GM19467 (cell line): ENCODE measurements at regions not wholly inside any gene's neighbourhood (a gene's known extent, or its start where the extent isn't known, plus 50 kb on each side); places are given as distances from the start of the nearest gene placed in this dataset.

Source experiments
- ATAC-seq: cut with Tn5 transposase; IDR thresholded peaks from one replicate; pipeline ENCODE4 v1.9.1; 2021; ENCODE audit warnings: mild to moderate bottlenecking, moderate library complexity; ENCODE audit not compliant: unreplicated experiment

GRCh38 chr6:4591218-4591617 is 185.0 kb upstream of the CDYL start:
- no peak for ATAC-seq

- ATAC-seq: no peak
Measured at GRCh38 chr6:4589295-4589694, 186.9 kb upstream of the CDYL start.

GRCh38 chr6:4588581-4588980 is 187.6 kb upstream of the CDYL start:
- ATAC-seq: no peak

- ATAC-seq: no peak
Measured at GRCh38 chr6:4588163-4588562, 188.0 kb upstream of the CDYL start.

GRCh38 chr6:4587171-4587570 is 189.0 kb upstream of the CDYL start:
- no peak for ATAC-seq

- no peak for ATAC-seq
Measured at GRCh38 chr6:4586469-4586859, 189.7 kb upstream of the CDYL start.

GRCh38 chr6:4585682-4586468 is 190.3 kb upstream of the CDYL start:
- no peak for ATAC-seq

GRCh38 chr6:4584801-4585200 is 191.4 kb upstream of the CDYL start:
- no peak for ATAC-seq

- no peak for ATAC-seq
Measured at GRCh38 chr6:4582506-4583417, 193.4 kb upstream of the CDYL start.

GRCh38 chr6:4581468-4582385 is 194.5 kb upstream of the CDYL start:
- ATAC-seq: no peak

- ATAC-seq: no peak
Measured at GRCh38 chr6:4580361-4580760, 195.8 kb upstream of the CDYL start.

GRCh38 chr6:4577406-4577805 is 198.8 kb upstream of the CDYL start:
- ATAC-seq: no peak

GRCh38 chr6:4575714-4576113 is 200.5 kb upstream of the CDYL start:
- ATAC-seq: no peak

GRCh38 chr6:4574007-4574406 is 202.2 kb upstream of the CDYL start:
- ATAC-seq: no peak

- ATAC-seq: no peak
Measured at GRCh38 chr6:4571011-4571410, 205.2 kb upstream of the CDYL start.

GRCh38 chr6:4568138-4568537 is 208.1 kb upstream of the CDYL start:
- no peak for ATAC-seq

GRCh38 chr6:4567141-4567540 is 209.1 kb upstream of the CDYL start:
- no peak for ATAC-seq

- ATAC-seq: no peak
Measured at GRCh38 chr6:4565301-4566250, 210.6 kb upstream of the CDYL start.

- no peak for ATAC-seq
Measured at GRCh38 chr6:4564801-4565271, 211.4 kb upstream of the CDYL start.

- ATAC-seq: no peak
Measured at GRCh38 chr6:4563877-4564276, 212.3 kb upstream of the CDYL start.
